ENCODE measurements at regions not wholly inside any gene's neighbourhood (a gene's known extent, or its start where the extent isn't known, plus 50 kb on each side); places are given as distances from the start of the nearest gene placed in this dataset.
A peak's percentile ranks its signal among the peaks of the same experiment; 100 is the strongest.
"Not testable (repeated sequence)": the region's sequence is repeated elsewhere in the genome, so short reads cannot be mapped to it uniquely, and the experiment has no call there.

- H3K9me3 Mint-ChIP-seq (ENCODE audit: unreplicated experiment): peaks cover 14% of the 10 kb centered on the region
- no peak for TF ChIP-seq CTCF (IDR thresholded peaks at IDR 0.05)
- H3K36me3 Mint-ChIP-seq (ENCODE audit: unreplicated experiment): peaks cover 8% of the 10 kb centered on the region
- H3K4me1 Mint-ChIP-seq (ENCODE audit: unreplicated experiment): peaks cover 7% of the 10 kb centered on the region
- no peak overlapping the region for H3K27ac Mint-ChIP-seq (ENCODE audit: unreplicated experiment)
- no peak for DNase-seq (ENCODE audit: extremely low spot score, unreplicated experiment)
- H3K4me3 Mint-ChIP-seq (ENCODE audit: unreplicated experiment): no peak overlapping the region
- H3K27me3 Mint-ChIP-seq (ENCODE audit: unreplicated experiment): no peaks in the 10 kb centered on the region
These were observed 75.7 kb downstream of the TNFAIP3 start for GRCh38 chr6:137942736-137943135.

DNA sequence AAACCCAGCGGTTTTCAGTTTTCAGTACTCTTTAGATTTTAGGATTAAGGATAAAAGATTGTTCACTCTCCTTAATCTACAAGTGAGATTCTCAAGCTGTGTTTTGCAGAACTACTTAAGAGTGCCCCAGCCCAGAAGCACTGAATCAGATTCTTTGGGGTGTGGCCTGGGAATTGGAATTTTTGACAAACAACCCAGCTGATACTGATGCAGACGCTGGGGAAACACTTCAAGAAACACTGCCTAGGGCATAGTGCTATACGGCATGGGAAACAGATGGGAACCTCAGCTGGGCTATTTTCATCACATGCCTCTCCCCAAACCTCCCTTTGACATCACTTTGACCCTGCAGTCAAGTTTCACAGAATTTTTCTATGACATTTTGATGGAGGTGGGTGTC is 77.3 kb downstream of the TNFAIP3 start:
- DNase-seq (ENCODE audit: extremely low spot score, unreplicated experiment); H3K4me1 Mint-ChIP-seq (ENCODE audit: unreplicated experiment); H3K36me3 Mint-ChIP-seq (ENCODE audit: unreplicated experiment); H3K9me3 Mint-ChIP-seq (ENCODE audit: unreplicated experiment); H3K4me3 Mint-ChIP-seq (ENCODE audit: unreplicated experiment); H3K27me3 Mint-ChIP-seq (ENCODE audit: unreplicated experiment); H3K27ac Mint-ChIP-seq (ENCODE audit: unreplicated experiment): not testable (repeated sequence)

GRCh38 chr6:137944793-137945498 is 77.9 kb downstream of the TNFAIP3 start:
- Mint-ChIP-seq H3K36me3 (ENCODE audit: unreplicated experiment) (no peaks in the 10 kb centered on the region), H3K27ac (ENCODE audit: unreplicated experiment) (no peak overlapping the region), H3K27me3 (ENCODE audit: unreplicated experiment) (no peaks in the 10 kb centered on the region), H3K4me1 (ENCODE audit: unreplicated experiment) (peaks cover 7% of the 10 kb centered on the region), H3K4me3 (ENCODE audit: unreplicated experiment) (no peak overlapping the region), H3K9me3 (ENCODE audit: unreplicated experiment) (no peaks in the 10 kb centered on the region)
- peak; percentile 88 for TF ChIP-seq CTCF (IDR thresholded peaks at IDR 0.05)
- no peak for DNase-seq (ENCODE audit: extremely low spot score, unreplicated experiment)

GRCh38 chr6:137949686-137950390 is 82.8 kb downstream of the TNFAIP3 start:
- H3K36me3 Mint-ChIP-seq (ENCODE audit: unreplicated experiment): no peaks in the 10 kb centered on the region

GRCh38 chr6:137950581-137950980 is 83.5 kb downstream of the TNFAIP3 start:
- H3K27ac Mint-ChIP-seq (ENCODE audit: unreplicated experiment): no peak overlapping the region
- H3K4me3 Mint-ChIP-seq (ENCODE audit: unreplicated experiment): no peak overlapping the region
- TF ChIP-seq CTCF (IDR thresholded peaks at IDR 0.05): no peak
- no peaks in the 10 kb centered on the region for H3K9me3 Mint-ChIP-seq (ENCODE audit: unreplicated experiment)
- no peak for DNase-seq (ENCODE audit: extremely low spot score, unreplicated experiment)
- H3K36me3 Mint-ChIP-seq (ENCODE audit: unreplicated experiment): no peaks in the 10 kb centered on the region
- no peaks in the 10 kb centered on the region for H3K4me1 Mint-ChIP-seq (ENCODE audit: unreplicated experiment)
- peaks cover 8% of the 10 kb centered on the region for H3K27me3 Mint-ChIP-seq (ENCODE audit: unreplicated experiment)

More at GRCh38 chr6:137949686-137950390, 82.8 kb downstream of the TNFAIP3 start:
- TF ChIP-seq CTCF (IDR thresholded peaks at IDR 0.05): no peak
- H3K27me3 Mint-ChIP-seq (ENCODE audit: unreplicated experiment): peaks cover 8% of the 10 kb centered on the region
- H3K4me3 Mint-ChIP-seq (ENCODE audit: unreplicated experiment): no peak overlapping the region
- no peaks in the 10 kb centered on the region for H3K9me3 Mint-ChIP-seq (ENCODE audit: unreplicated experiment)
- H3K27ac Mint-ChIP-seq (ENCODE audit: unreplicated experiment): no peak overlapping the region
- peaks cover under 1% of the 10 kb centered on the region for H3K4me1 Mint-ChIP-seq (ENCODE audit: unreplicated experiment)
- DNase-seq (ENCODE audit: extremely low spot score, unreplicated experiment): no peak
